ENCODE measurements at regions not wholly inside any gene's neighbourhood (a gene's known extent, or its start where the extent isn't known, plus 50 kb on each side); places are given as distances from the start of the nearest gene placed in this dataset.

DNA sequence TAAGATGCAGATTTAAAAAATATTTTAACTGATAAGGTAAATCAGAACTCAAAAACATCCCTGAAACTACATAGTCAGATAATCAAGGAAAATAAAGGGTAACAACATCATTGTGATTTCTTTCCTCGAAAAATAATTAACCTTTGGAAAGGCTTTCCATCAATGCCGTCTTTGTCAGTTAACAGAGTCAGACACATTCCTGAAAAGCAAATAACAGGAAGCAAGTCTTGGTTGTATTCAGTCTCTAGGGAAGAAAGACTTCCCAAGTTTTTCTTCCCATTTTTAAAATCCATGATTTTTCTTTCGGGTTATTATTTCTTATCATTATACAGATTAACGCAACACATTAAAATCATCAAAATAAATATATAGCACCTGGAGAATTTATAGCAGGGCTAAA lies 256.4 kb upstream of the CDH6 start:
- no peak for DNase-seq (ENCODE audit: low read depth, low spot score)

DNA sequence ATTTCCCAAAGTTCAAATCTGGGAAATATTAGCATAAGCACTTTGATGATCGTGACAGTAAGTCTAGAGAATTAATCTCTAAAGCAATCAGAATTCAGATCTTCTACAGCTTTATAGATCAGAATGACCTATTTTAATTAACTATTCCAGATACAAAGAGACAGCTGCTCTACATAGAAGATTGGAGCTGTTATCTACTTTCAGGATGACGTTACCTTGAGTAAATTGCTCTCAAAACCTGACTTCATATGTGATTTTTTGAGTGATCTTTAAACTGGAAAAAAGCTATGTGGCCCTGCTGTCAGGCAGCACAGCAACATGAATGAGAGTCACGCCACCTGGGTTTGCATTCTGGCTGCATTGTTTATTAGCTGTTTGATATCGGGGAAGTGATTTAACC lies 259.9 kb upstream of the CDH6 start:
- DNase-seq (ENCODE audit: low read depth, low spot score): no peak

GRCh38 chr5:30932273-30933017 lies 261.0 kb upstream of the CDH6 start:
- no peak for DNase-seq (ENCODE audit: low read depth, low spot score)

DNA sequence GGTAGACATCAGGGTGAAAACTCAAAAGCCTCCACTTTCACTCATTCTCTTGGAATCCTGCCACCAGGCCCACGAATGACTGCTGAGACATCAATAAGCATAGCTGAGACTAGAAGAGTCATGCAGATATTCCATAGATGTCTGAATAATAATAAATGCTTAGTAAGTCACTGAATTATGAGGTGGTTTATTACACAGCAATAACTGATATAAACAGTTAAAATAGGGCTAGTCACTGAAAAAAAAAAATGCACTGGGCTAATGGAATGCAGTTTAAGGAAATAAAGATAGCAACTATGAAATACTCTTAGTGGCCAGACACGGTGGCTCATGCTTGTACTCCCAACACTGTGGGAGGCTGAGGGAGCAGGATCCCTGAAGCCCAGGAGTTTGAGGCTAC lies 262.8 kb upstream of the CDH6 start:
- no peak for DNase-seq (ENCODE audit: low read depth, low spot score)

GRCh38 chr5:30928956-30929355 lies 264.5 kb upstream of the CDH6 start:
- no peak for DNase-seq (ENCODE audit: low read depth, low spot score)

DNA sequence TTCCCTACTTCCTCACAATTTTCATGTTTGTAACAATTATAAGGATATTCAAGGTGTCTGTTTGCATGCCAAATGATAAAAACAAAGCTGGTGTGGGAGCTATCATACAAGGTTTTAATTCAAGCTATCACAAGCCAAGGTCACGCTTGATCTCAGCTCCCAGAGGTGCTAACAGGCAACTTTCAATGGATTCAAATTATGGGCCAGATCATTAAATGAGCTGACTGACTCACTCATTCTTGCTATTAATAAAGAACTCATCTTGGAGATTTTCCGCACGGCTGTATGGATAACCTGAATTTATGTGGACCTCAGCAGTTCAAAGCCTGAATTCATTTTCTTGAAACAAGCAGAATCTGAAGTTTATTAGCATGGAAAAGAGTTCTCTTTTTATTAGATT lies 267.3 kb upstream of the CDH6 start:
- no peak for DNase-seq (ENCODE audit: low read depth, low spot score)

- no peak for DNase-seq (ENCODE audit: low read depth, low spot score)
Measured at GRCh38 chr5:30921388-30921787, 272.1 kb upstream of the CDH6 start.

- no peak for DNase-seq (ENCODE audit: low read depth, low spot score)
Measured at GRCh38 chr5:30918171-30918570, 275.3 kb upstream of the CDH6 start.

DNA sequence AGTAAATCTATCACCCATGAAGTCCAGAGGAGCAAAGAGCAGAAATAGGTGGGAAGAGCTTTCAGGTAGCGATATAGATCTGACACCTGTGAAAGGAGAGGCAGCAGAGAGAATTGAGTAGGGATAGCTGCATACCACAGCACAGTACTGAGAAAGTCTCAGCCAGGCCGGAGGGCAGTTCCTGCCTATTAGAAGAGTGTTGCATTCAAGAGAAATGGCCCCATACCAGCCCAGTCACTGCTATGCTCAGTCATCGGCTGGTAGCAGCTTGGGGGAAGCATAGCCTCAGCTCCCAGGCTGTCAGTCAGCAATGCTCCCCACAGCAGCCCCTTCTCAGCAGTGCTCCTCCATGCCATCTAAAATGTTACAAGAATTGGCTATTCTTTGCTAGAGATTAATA lies 285.1 kb upstream of the CDH6 start:
- peak; percentile 11 for DNase-seq (ENCODE audit: low read depth, low spot score)

DNA sequence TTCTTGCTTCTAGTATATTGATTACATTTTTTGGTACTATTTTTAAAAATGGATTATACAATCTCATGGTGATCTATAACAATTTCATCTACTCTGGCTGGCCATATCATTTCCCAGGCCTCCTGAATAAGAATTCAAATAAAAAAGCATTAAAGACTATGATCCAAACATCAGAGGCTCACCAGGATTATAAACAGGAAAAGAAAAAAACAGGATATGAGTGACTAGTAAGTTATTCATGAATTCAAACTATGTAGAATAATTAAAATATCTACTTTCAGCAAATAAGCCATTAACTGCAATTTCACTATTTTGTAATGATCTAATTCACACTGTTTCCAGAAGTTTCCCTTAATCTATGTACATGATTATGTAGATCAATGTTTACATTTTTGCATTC lies 293.1 kb upstream of the CDH6 start:
- no peak for DNase-seq (ENCODE audit: low read depth, low spot score)

GRCh38 chr5:30894811-30895210 lies 298.7 kb upstream of the CDH6 start:
- DNase-seq (ENCODE audit: low read depth, low spot score): no peak

DNA sequence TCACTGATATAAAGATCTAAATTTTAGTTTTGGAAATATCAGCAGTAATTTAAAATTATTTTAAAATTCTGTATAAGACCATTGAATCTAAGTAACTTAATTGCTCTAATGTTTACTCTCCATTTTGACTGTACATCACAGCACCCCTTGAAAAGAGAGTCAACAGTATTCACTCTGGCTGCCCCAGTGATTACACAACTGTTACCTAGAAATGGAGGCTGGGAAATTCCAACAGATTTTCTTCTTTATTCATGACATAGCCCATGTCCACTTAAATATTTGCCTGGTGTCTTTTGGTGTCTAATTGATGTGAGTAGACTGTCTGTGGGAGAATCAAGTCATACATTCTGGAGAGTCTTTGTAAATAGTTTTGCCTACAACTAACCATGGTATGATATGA lies 301.8 kb upstream of the CDH6 start:
- DNase-seq (ENCODE audit: low read depth, low spot score): no peak

GRCh38 chr5:30890377-30890776 lies 303.1 kb upstream of the CDH6 start:
- DNase-seq (ENCODE audit: low read depth, low spot score): no peak

DNA sequence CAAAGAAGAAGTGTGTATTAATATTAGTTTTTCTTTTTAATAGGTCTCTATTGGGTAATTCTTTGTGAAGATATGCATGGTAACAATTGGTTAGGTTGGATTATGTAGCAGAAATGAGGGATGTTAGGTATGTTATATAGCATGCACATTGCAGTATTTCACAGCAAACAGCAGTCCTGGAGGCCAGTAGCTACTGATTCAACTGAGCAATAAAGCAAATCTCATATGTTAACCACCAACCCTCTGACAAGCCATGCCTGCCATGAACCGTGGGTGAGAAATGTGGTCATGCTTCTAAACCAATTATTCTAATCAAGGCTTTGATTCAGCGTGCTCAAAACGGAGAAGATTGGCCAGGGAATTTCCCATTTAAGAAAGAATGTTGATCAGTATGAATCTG lies 313.0 kb upstream of the CDH6 start:
- DNase-seq (ENCODE audit: low read depth, low spot score): no peak

GRCh38 chr5:30879887-30880286 lies 313.6 kb upstream of the CDH6 start:
- no peak for DNase-seq (ENCODE audit: low read depth, low spot score)

- no peak for DNase-seq (ENCODE audit: low read depth, low spot score)
Measured at GRCh38 chr5:30878746-30879145, 314.7 kb upstream of the CDH6 start.

DNA sequence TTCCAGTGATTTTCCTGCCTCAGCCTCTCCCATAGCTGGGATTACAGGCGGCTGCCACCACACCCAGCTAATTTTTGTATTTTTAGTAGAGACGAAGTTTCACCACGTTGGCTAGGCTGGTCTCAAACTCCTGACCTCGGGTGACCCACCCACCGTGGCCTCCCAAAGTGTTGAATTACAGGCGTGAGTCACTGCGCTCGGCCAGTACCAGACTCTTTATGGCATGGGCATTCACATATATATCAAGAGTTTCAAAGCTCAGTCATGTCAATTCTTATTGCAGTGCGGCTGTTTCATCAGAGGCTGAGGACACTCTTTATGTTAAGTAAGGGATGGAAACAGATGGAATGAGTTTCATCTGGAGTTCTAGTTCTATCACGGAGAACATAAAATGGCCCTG lies 315.2 kb upstream of the CDH6 start:
- no peak for DNase-seq (ENCODE audit: low read depth, low spot score)

DNA sequence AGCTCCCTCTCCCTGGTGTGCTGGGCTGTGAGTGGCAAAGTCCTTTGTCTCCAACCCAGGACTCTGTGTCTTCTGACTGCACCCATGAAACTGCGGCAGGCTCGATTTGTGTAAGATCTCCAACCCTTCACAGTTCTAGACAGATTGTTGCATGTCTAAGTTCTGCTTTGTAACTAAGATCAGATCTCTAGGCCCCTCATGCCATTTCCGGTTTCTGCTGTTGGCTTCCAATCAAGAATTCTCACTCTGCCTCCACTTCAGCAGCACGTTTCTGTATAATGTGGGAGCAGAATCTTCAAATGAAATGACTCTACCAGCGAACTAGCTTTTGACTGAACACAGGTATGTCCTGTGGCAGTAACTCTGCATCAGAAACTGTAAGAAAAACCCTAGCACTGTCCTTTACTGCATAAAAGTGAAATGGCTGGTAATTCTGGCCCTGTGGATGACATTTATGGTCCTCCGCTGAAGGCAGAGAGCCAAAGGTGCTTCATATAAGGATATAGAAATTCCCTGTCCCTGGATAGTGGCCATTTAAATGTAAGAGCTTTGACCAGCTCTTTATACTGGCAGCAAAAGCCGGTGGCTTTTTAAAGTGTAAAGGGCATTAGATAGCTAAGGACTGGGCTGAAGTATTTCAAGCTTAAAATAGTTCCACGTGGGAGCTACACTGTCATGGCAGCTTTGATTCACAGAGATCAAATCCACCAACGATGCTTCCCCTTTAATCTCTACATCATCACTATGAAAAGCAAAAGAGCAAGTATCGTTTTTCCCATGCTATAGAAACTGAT lies 319.0 kb upstream of the CDH6 start:
- DNase-seq (ENCODE audit: low read depth, low spot score): no peak

DNA sequence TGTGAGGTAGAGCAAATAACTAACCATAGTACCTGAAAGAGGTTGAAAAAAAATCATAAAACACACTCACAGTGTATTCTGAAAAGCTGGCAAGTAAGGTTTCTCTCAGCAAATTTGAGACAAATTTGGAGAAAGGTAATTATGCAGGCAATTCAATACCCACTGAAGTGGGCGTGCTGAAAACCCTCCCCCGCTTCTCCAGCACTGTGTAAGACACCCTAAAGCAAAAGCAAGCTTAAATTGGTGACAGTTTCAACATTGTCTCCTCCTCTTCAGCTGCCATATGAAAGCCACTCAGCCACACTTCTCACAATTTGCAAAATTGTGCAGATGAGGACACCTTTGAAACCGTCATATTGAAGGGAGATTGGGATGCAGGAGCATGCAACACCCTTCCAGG lies 322.3 kb upstream of the CDH6 start:
- DNase-seq (ENCODE audit: low read depth, low spot score): no peak

DNA sequence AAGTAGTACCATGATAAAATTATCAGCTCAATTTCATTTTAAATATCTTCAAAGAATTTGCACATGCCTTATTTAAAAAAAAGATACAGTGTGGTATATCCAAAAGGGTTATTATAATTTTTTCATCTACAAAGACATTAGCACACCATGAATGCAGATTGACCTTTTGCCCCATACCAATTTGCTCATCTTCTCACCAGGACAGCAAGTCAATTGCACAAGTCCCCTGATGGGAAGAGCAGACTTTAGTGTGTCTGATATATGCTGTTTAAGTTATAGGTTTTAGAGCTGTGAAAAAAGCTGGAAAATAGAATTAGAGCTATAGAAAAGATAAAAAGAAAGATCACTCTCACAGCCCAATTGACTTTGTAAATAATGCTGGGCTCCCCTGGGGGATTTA lies 325.8 kb upstream of the CDH6 start:
- no peak for DNase-seq (ENCODE audit: low read depth, low spot score)

GRCh38 chr5:30866142-30866541 lies 327.3 kb upstream of the CDH6 start:
- DNase-seq (ENCODE audit: low read depth, low spot score): no peak

DNA sequence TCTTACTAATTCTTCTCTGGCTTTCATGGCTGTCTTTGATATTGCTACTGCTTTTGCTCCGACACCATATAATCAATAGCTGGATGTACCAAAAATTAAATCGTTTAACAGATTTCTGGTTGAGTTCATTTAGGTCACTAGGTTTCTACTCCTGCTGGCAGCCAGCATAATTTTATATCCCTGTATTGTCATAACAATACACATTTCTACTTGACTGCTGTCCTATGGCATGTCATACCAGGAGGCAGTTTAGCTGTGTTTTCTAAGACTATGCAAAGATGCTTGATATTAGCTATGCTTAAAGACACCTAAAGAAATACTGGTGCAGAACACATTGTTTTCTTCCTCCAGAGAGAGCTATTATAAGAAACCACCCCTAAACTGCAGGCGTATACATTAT lies 337.2 kb upstream of the CDH6 start:
- no peak for DNase-seq (ENCODE audit: low read depth, low spot score)

DNA sequence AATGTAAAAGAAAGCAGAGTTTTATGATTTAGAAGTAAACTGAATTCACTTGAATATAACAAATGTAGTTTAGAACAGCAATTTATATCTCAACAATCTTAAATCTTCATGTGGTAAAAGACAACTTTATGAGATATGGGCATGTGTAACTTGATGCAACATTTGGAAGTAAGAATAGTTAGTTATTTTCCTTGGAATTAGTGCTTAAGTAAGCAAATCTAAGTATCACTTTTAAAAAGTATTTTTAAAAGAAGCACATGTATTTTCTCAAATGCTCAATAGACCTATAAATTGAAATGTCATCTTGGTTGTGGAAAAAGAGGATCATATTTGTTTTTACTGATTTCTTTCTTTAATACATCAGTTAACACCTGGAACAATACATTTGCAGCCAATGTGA lies 340.3 kb upstream of the CDH6 start:
- DNase-seq (ENCODE audit: low read depth, low spot score): no peak
